Mucosa of stomach (tissue), 1 donor: ENCODE measurements at regions not wholly inside any gene's neighbourhood (a gene's known extent, or its start where the extent isn't known, plus 50 kb on each side); places are given as distances from the start of the nearest gene placed in this dataset.

ENCODE experiments used
- H3K27me3 ChIP-seq: one replicate; pipeline ENCODE4 v1.7.0; 2013; ENCODE audit warnings: mild to moderate bottlenecking, low read length; ENCODE audit not compliant: control insufficient read depth, insufficient read depth
- H3K36me3 ChIP-seq: one replicate; pipeline ENCODE4 v1.7.0; 2013; ENCODE audit warnings: low read length; ENCODE audit not compliant: control insufficient read depth, insufficient read depth
- H3K4me1 ChIP-seq: one replicate; pipeline ENCODE4 v1.7.0; 2013; ENCODE audit warnings: mild to moderate bottlenecking, low read length; ENCODE audit not compliant: control insufficient read depth, insufficient read depth
- H3K4me3 ChIP-seq: one replicate; pipeline ENCODE4 v1.7.0; 2013; ENCODE audit warnings: low read length
- H3K9ac ChIP-seq: one replicate; pipeline ENCODE4 v1.7.0; 2013; ENCODE audit warnings: mild to moderate bottlenecking, low read length, moderate library complexity
- H3K9me3 ChIP-seq: one replicate; pipeline ENCODE4 v1.7.0; 2013; ENCODE audit warnings: mild to moderate bottlenecking, low read length, moderate library complexity; ENCODE audit not compliant: control insufficient read depth
- donor health status: Pancreatic carcinoma.

- H3K27me3 ChIP-seq: no peaks in the 10 kb centered on the region
- H3K4me1 ChIP-seq: no peaks in the 10 kb centered on the region
- H3K9ac ChIP-seq: no peak overlapping the region
- H3K9me3 ChIP-seq: no peaks in the 10 kb centered on the region
- H3K36me3 ChIP-seq: no peaks in the 10 kb centered on the region
- H3K4me3 ChIP-seq: no peak overlapping the region
Observed at GRCh38 chr22:23389271-23390071, 190.6 kb downstream of the IGLL1 start.

GRCh38 chr22:23388517-23388890 is 191.6 kb downstream of the IGLL1 start:
- no peaks in the 10 kb centered on the region for H3K36me3 ChIP-seq
- H3K27me3 ChIP-seq: peaks cover 5% of the 10 kb centered on the region
- no peak overlapping the region for H3K4me3 ChIP-seq
- peaks cover 9% of the 10 kb centered on the region for H3K4me1 ChIP-seq
- no peak overlapping the region for H3K9ac ChIP-seq
- H3K9me3 ChIP-seq: no peaks in the 10 kb centered on the region

GRCh38 chr22:23387827-23388516 is 192.1 kb downstream of the IGLL1 start:
- H3K4me3 ChIP-seq: no peak overlapping the region
- no peaks in the 10 kb centered on the region for H3K9me3 ChIP-seq
- no peaks in the 10 kb centered on the region for H3K36me3 ChIP-seq
- H3K27me3 ChIP-seq: peaks cover 5% of the 10 kb centered on the region
- H3K9ac ChIP-seq: no peak overlapping the region
- H3K4me1 ChIP-seq: peaks cover 9% of the 10 kb centered on the region

- no peak overlapping the region for H3K4me3 ChIP-seq
- no peak overlapping the region for H3K9ac ChIP-seq
- peaks cover 5% of the 10 kb centered on the region for H3K27me3 ChIP-seq
- peaks cover 9% of the 10 kb centered on the region for H3K4me1 ChIP-seq
- H3K9me3 ChIP-seq: no peaks in the 10 kb centered on the region
- no peaks in the 10 kb centered on the region for H3K36me3 ChIP-seq
Observed at GRCh38 chr22:23386822-23387580, 193.1 kb downstream of the IGLL1 start.

- H3K9ac ChIP-seq: no peak overlapping the region
- peaks cover 9% of the 10 kb centered on the region for H3K4me1 ChIP-seq
Observed at GRCh38 chr22:23385678-23386631, 194.1 kb downstream of the IGLL1 start.

GRCh38 chr22:23384923-23385677 is 195.0 kb downstream of the IGLL1 start:
- H3K4me1 ChIP-seq: peaks cover 9% of the 10 kb centered on the region
- no peak overlapping the region for H3K4me3 ChIP-seq
- no peaks in the 10 kb centered on the region for H3K9me3 ChIP-seq
- H3K27me3 ChIP-seq: peaks cover 5% of the 10 kb centered on the region
- no peaks in the 10 kb centered on the region for H3K36me3 ChIP-seq
- no peak overlapping the region for H3K9ac ChIP-seq

More at GRCh38 chr22:23385678-23386631, 194.1 kb downstream of the IGLL1 start:
- Histone ChIP-seq H3K9me3 (no peaks in the 10 kb centered on the region), H3K27me3 (peaks cover 5% of the 10 kb centered on the region), H3K4me3 (no peak overlapping the region), H3K36me3 (no peaks in the 10 kb centered on the region)

- H3K4me3 ChIP-seq: no peak overlapping the region
- H3K9me3 ChIP-seq: no peaks in the 10 kb centered on the region
- peaks cover 9% of the 10 kb centered on the region for H3K4me1 ChIP-seq
- no peaks in the 10 kb centered on the region for H3K36me3 ChIP-seq
- peaks cover 5% of the 10 kb centered on the region for H3K27me3 ChIP-seq
- no peak overlapping the region for H3K9ac ChIP-seq
Observed at GRCh38 chr22:23384431-23384830, 195.7 kb downstream of the IGLL1 start.

GRCh38 chr22:23383491-23384361 is 196.4 kb downstream of the IGLL1 start:
- Histone ChIP-seq H3K27me3 (peaks cover 5% of the 10 kb centered on the region), H3K4me1 (peaks cover 9% of the 10 kb centered on the region), H3K9ac (no peak overlapping the region), H3K9me3 (no peaks in the 10 kb centered on the region), H3K36me3 (no peaks in the 10 kb centered on the region), H3K4me3 (no peak overlapping the region)

GRCh38 chr22:23382428-23383218 is 197.5 kb downstream of the IGLL1 start:
- peaks cover 5% of the 10 kb centered on the region for H3K27me3 ChIP-seq

More at GRCh38 chr22:23382428-23383218, 197.5 kb downstream of the IGLL1 start:
- Histone ChIP-seq H3K4me3 (no peak overlapping the region), H3K36me3 (no peaks in the 10 kb centered on the region), H3K9ac (no peak overlapping the region), H3K9me3 (no peaks in the 10 kb centered on the region), H3K4me1 (peaks cover 9% of the 10 kb centered on the region)
